MM.1S (cell line): ENCODE measurements at regions not wholly inside any gene's neighbourhood (a gene's known extent, or its start where the extent isn't known, plus 50 kb on each side); places are given as distances from the start of the nearest gene placed in this dataset.

Experiments used
- DNase-seq: peaks from one replicate; pipeline ENCODE4 v3.0.0-alpha.2; 2015
- H2AFZ ChIP-seq: fragments of 300-600 bp; sonication (generic); 2 replicates; pipeline ENCODE4 v1.6.0; 2016; ENCODE audit warnings: antibody characterized with exemption, low read length
- H3F3A ChIP-seq: fragments of 300-600 bp; sonication (generic); 2 replicates; pipeline ENCODE4 v1.6.1; 2016; ENCODE audit warnings: mild to moderate bottlenecking, antibody characterized with exemption, low read length, moderate library complexity, mixed read lengths; ENCODE audit not compliant: insufficient read depth
- H3K27ac ChIP-seq: fragments of 300-600 bp; sonication (generic); 2 replicates; pipeline ENCODE4 v1.5.1; 2016; ENCODE audit warnings: mild to moderate bottlenecking, low read length
- H3K27me3 ChIP-seq: fragments of 300-600 bp; sonication (generic); replicated peaks from 2 replicates; pipeline ENCODE4 v1.6.0; 2016; ENCODE audit warnings: low read length; ENCODE audit not compliant: insufficient read depth
- H3K36me3 ChIP-seq: fragments of 300-600 bp; sonication (generic); replicated peaks from 2 replicates; pipeline ENCODE4 v1.6.1; 2016; ENCODE audit warnings: mild to moderate bottlenecking, low read length, mixed read lengths; ENCODE audit not compliant: insufficient read depth
- H3K4me1 ChIP-seq: fragments of 300-600 bp; sonication (generic); 2 replicates; pipeline ENCODE4 v1.6.1; 2016; ENCODE audit warnings: low read length, mixed read lengths
- H3K4me2 ChIP-seq: fragments of 300-600 bp; sonication (generic); 2 replicates; pipeline ENCODE4 v1.6.0; 2016; ENCODE audit warnings: low read depth, low read length
- H3K4me3 ChIP-seq: fragments of 300-600 bp; sonication (generic); 2 replicates; pipeline ENCODE4 v1.5.1; 2016; ENCODE audit warnings: low read length, mixed read lengths
- H3K79me2 ChIP-seq: fragments of 300-600 bp; sonication (generic); 2 replicates; pipeline ENCODE4 v1.6.1; 2016; ENCODE audit warnings: mixed run types, low read length, mixed read lengths
- H3K9ac ChIP-seq: fragments of 300-600 bp; sonication (generic); 2 replicates; pipeline ENCODE4 v1.6.1; 2016; ENCODE audit warnings: low read length, mixed read lengths
- H3K9me2 ChIP-seq: fragments of 300-600 bp; sonication (generic); replicated peaks from 2 replicates; pipeline ENCODE4 v1.6.1; 2016; ENCODE audit warnings: mild to moderate bottlenecking, low read length, mixed read lengths; ENCODE audit not compliant: insufficient read depth
- H3K9me3 ChIP-seq: fragments of 300-600 bp; sonication (generic); replicated peaks from 2 replicates; pipeline ENCODE4 v1.6.1; 2016; ENCODE audit warnings: mild to moderate bottlenecking, low read length, mixed read lengths; ENCODE audit not compliant: insufficient read depth
- H4K20me1 ChIP-seq: fragments of 300-600 bp; sonication (generic); 2 replicates; pipeline ENCODE4 v1.6.1; 2016; ENCODE audit warnings: mild to moderate bottlenecking, low read length, moderate library complexity, mixed read lengths; ENCODE audit not compliant: insufficient read depth
- CTCF ChIP-seq: fragments of 300-600 bp; sonication (generic); IDR thresholded peaks from 2 replicates; pipeline ENCODE4 v1.5.1; 2016; ENCODE audit warnings: antibody characterized with exemption, low read length, mixed read lengths
- EZH2 ChIP-seq: fragments of 300-600 bp; sonication (generic); optimal IDR thresholded peaks from 2 replicates; pipeline ENCODE3; 2017; ENCODE audit warnings: low read depth, mild to moderate bottlenecking, antibody characterized with exemption, low read length, mixed read lengths
- EZH2phosphoT487 ChIP-seq: fragments of 300-600 bp; sonication (generic); IDR thresholded peaks from 2 replicates; pipeline ENCODE4 v1.6.1; 2018; ENCODE audit warnings: antibody characterized with exemption, low read length

DNA sequence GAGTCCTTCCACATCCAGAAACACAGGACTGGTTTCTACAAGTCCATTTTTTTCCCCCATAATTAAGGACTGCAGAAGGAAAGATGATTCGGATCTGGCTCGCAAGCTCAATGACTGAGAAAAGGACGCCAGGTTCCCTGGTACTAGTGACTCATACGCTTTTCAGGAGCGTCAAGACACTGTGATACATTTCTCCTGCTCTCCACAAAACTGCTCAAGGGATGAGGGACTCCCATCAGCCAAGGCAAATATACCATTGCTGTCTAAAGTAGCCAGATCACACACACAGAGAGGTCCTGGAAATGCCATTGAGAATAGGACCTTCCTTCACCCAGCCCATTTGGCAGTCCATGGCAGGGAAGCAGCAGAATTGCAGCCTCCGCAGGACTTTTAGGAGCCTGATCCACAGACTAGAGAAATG, 253.6 kb upstream of the IRF2BP2 start:
- H3K4me2 ChIP-seq: no peak overlapping the region
- H3K9ac ChIP-seq: no peak overlapping the region
- no peaks in the 10 kb centered on the region for H3K4me1 ChIP-seq
- no peaks in the 10 kb centered on the region for H3K79me2 ChIP-seq
- no peaks in the 10 kb centered on the region for H3K9me2 ChIP-seq
- no peaks in the 10 kb centered on the region for H3F3A ChIP-seq
- H3K27me3 ChIP-seq: no peaks in the 10 kb centered on the region
- H4K20me1 ChIP-seq: no peaks in the 10 kb centered on the region
- TF ChIP-seq CTCF (no peak), EZH2 (no peak), EZH2phosphoT487 (no peak)
- H3K4me3 ChIP-seq: no peak overlapping the region
- no peak overlapping the region for H3K27ac ChIP-seq
- H3K36me3 ChIP-seq: no peaks in the 10 kb centered on the region
- no peak for DNase-seq
- H3K9me3 ChIP-seq: no peaks in the 10 kb centered on the region
- H2AFZ ChIP-seq: no peak overlapping the region

DNA sequence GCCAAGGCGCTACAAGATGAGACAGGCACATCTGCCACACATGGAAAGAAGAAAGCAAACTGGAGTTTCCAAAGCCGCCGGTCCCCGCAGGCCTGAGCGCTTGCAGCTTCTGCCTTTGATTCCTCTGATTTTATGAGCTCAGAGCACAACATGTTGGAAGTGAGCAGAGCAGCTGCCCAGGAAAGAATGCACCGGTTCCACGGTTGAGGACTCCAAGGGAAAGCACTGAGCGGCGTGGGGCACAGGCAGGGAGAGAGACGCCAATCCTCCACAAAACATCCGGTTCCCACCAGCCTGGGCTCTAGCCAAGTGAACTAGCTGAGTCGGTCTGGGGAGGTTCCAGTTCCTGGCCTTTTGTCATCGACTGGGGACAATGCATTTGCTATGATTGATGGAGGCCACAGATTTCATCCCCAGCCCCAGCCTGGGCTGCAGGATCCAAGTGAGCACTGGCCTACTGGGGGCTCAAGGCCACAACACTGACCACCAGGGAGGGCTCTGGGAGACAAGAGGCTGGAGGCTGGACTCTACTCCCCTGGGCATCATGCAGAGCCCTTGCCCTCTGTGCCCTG, 253.1 kb upstream of the IRF2BP2 start:
- no peak overlapping the region for H3K4me3 ChIP-seq
- no peaks in the 10 kb centered on the region for H3F3A ChIP-seq
- no peaks in the 10 kb centered on the region for H3K79me2 ChIP-seq
- H4K20me1 ChIP-seq: no peaks in the 10 kb centered on the region
- H3K27ac ChIP-seq: no peak overlapping the region
- H3K36me3 ChIP-seq: no peaks in the 10 kb centered on the region
- H3K9me2 ChIP-seq: no peaks in the 10 kb centered on the region
- no peak for DNase-seq
- H3K27me3 ChIP-seq: no peaks in the 10 kb centered on the region
- H3K4me1 ChIP-seq: no peaks in the 10 kb centered on the region
- TF ChIP-seq CTCF: no peak
- TF ChIP-seq EZH2: no peak
- TF ChIP-seq EZH2phosphoT487: no peak
- H3K9ac ChIP-seq: no peak overlapping the region
- H2AFZ ChIP-seq: no peak overlapping the region
- no peaks in the 10 kb centered on the region for H3K9me3 ChIP-seq
- H3K4me2 ChIP-seq: no peak overlapping the region

DNA sequence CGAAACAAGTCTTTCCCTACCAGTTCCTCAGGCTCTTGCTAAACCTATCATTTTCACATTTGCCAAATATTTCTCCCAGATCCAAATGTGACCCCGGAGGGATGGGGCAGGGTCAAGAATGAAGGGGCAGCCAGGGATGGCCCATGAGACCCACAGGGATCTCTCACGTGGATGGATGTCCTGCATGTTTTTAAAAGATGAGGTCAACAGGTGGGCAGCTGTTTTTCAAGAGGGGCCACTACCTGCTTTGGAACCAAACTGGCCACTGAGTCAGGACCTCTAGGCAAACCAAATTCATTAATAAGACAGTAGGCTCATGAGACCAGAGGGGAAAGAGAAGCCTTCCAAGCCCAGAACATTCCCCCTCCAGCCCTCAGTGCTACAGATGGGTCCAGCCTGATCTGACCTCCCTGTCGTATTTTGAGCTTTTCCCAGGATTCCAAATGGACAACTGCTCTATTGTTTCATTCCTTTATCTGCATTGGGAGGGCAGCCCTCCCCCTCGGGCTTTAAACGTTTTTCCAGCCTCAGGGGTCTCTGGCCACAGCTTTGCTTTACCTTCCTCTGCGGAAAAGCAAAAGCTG, 252.5 kb upstream of the IRF2BP2 start:
- no peak overlapping the region for H3K4me2 ChIP-seq
- H3F3A ChIP-seq: no peaks in the 10 kb centered on the region
- H2AFZ ChIP-seq: no peak overlapping the region
- no peak for DNase-seq
- no peak for TF ChIP-seq CTCF
- TF ChIP-seq EZH2: no peak
- no peak for TF ChIP-seq EZH2phosphoT487
- no peak overlapping the region for H3K4me3 ChIP-seq
- H3K9me3 ChIP-seq: no peaks in the 10 kb centered on the region
- H4K20me1 ChIP-seq: no peaks in the 10 kb centered on the region
- no peaks in the 10 kb centered on the region for H3K4me1 ChIP-seq
- no peak overlapping the region for H3K27ac ChIP-seq
- H3K9ac ChIP-seq: no peak overlapping the region
- H3K27me3 ChIP-seq: no peaks in the 10 kb centered on the region
- H3K79me2 ChIP-seq: no peaks in the 10 kb centered on the region
- H3K36me3 ChIP-seq: no peaks in the 10 kb centered on the region
- H3K9me2 ChIP-seq: no peaks in the 10 kb centered on the region
